HEK293 (cell line): ENCODE measurements at regions not wholly inside any gene's neighbourhood (a gene's known extent, or its start where the extent isn't known, plus 50 kb on each side); places are given as distances from the start of the nearest gene placed in this dataset.

Experiments used
- CTCF ChIA-PET: fragments of 350-600 bp; formaldehyde crosslinking; extraction: SDS; loops from one replicate; lab custom pipeline; 2021; ENCODE audit warnings: antibody characterized with exemption; lab: Yijun Ruan, JAX
- POLR2A ChIA-PET: fragments of 300-600 bp; formaldehyde crosslinking; extraction: SDS; loops from one replicate; lab custom pipeline; 2020; ENCODE audit warnings: antibody characterized with exemption, inconsistent platforms; lab: Yijun Ruan, JAX
- H3K27ac ChIP-seq: fragments of 200-500 bp; sonication (Bioruptor generic); 2 replicates; pipeline ENCODE4 v1.5.1; 2014; ENCODE audit warnings: low read depth, low read length, control low read depth, inconsistent platforms; ENCODE audit errors: extremely low read depth
- H3K36me3 ChIP-seq, 2 experiments: fragments of 200-500 bp in 1 of 2; sonication (Bioruptor generic) in 1 of 2; 1 replicate in 1 of 2; 2 replicates in 1 of 2; pipeline ENCODE4 v1.5.1; 2014 to 2017; ENCODE audit warnings: inconsistent platforms in 2 of 2, low read length in 2 of 2; ENCODE audit not compliant: control insufficient read depth in 2 of 2, insufficient read depth in 1 of 2
- H3K4me1 ChIP-seq: fragments of 200-500 bp; sonication (Bioruptor generic); 2 replicates; pipeline ENCODE4 v1.5.1; 2014; ENCODE audit warnings: mild to moderate bottlenecking, low read length, inconsistent platforms; ENCODE audit not compliant: control insufficient read depth, insufficient read depth
- H3K4me3 ChIP-seq: 2 replicates; pipeline ENCODE4 v1.5.1; 2011; ENCODE audit warnings: low read depth, mild to moderate bottlenecking, control low read depth, low read length, moderate library complexity
- H3K9me3 ChIP-seq: fragments of 200-500 bp; sonication (Bioruptor generic); 2 replicates; pipeline ENCODE4 v1.5.1; 2014; ENCODE audit warnings: low read depth, low read length, inconsistent platforms; ENCODE audit not compliant: control insufficient read depth, insufficient read depth
- ATF2 ChIP-seq: fragments of 450-650 bp; formaldehyde crosslinking; IDR thresholded peaks from 2 replicates; pipeline ENCODE4 v1.5.1; 2016; ENCODE audit warnings: missing biosample characterization, missing genetic modification characterization, low read depth
- GLIS1 ChIP-seq: fragments of 450-650 bp; formaldehyde crosslinking; IDR thresholded peaks from 2 replicates; pipeline ENCODE4 v1.5.1; 2016; ENCODE audit warnings: missing biosample characterization, missing genetic modification characterization
- PATZ1 ChIP-seq: fragments of 450-650 bp; formaldehyde crosslinking; IDR thresholded peaks from 2 replicates; pipeline ENCODE4 v1.5.1; 2016; ENCODE audit warnings: missing biosample characterization, missing genetic modification characterization
- REPIN1 ChIP-seq: fragments of 450-650 bp; formaldehyde crosslinking; IDR thresholded peaks from 2 replicates; pipeline ENCODE4 v1.5.1; 2017; ENCODE audit warnings: missing biosample characterization, missing genetic modification characterization, low read depth
- SP7 ChIP-seq: fragments of 450-650 bp; formaldehyde crosslinking; IDR thresholded peaks from 2 replicates; pipeline ENCODE4 v1.5.1; 2016; ENCODE audit warnings: missing biosample characterization, missing genetic modification characterization
- ZBTB11 ChIP-seq: fragments of 450-650 bp; formaldehyde crosslinking; conservative IDR thresholded peaks from 2 replicates; pipeline ENCODE4 v1.5.1; 2016; ENCODE audit warnings: low read depth, missing biosample characterization, missing genetic modification characterization
- ZBTB17 ChIP-seq: fragments of 450-650 bp; formaldehyde crosslinking; IDR thresholded peaks from 2 replicates; pipeline ENCODE4 v1.5.1; 2016; ENCODE audit warnings: missing biosample characterization, missing genetic modification characterization
- ZBTB21 ChIP-seq: fragments of 450-650 bp; formaldehyde crosslinking; IDR thresholded peaks from 2 replicates; pipeline ENCODE4 v1.5.1; 2017; ENCODE audit warnings: missing biosample characterization, missing genetic modification characterization
- ZNF121 ChIP-seq: fragments of 450-650 bp; formaldehyde crosslinking; IDR thresholded peaks from 2 replicates; pipeline ENCODE4 v1.5.1; 2016; ENCODE audit warnings: missing biosample characterization, missing genetic modification characterization
- ZNF133 ChIP-seq: fragments of 450-650 bp; formaldehyde crosslinking; IDR thresholded peaks from 2 replicates; pipeline ENCODE4 v1.5.1; 2016; ENCODE audit warnings: missing biosample characterization, missing genetic modification characterization
- ZNF174 ChIP-seq: fragments of 450-650 bp; formaldehyde crosslinking; IDR thresholded peaks from 2 replicates; pipeline ENCODE4 v1.5.0; 2017; ENCODE audit warnings: missing biosample characterization, mild to moderate bottlenecking, missing genetic modification characterization
- ZNF184 ChIP-seq: fragments of 450-650 bp; IDR thresholded peaks from 2 replicates; pipeline ENCODE4 v1.5.1; 2018; ENCODE audit warnings: missing biosample characterization, mild to moderate bottlenecking, missing genetic modification characterization
- ZNF362 ChIP-seq: fragments of 450-650 bp; formaldehyde crosslinking; IDR thresholded peaks from 2 replicates; pipeline ENCODE4 v1.5.1; 2016; ENCODE audit warnings: missing biosample characterization, missing genetic modification characterization
- ZNF514 ChIP-seq: fragments of 450-650 bp; formaldehyde crosslinking; IDR thresholded peaks from 2 replicates; pipeline ENCODE4 v1.5.1; 2016; ENCODE audit warnings: missing biosample characterization, missing genetic modification characterization
- ZNF518A ChIP-seq: fragments of 450-650 bp; formaldehyde crosslinking; conservative IDR thresholded peaks from 2 replicates; pipeline ENCODE4 v1.5.1; 2016; ENCODE audit warnings: low read depth, missing biosample characterization, missing genetic modification characterization
- ZNF768 ChIP-seq: fragments of 450-650 bp; formaldehyde crosslinking; IDR thresholded peaks from 2 replicates; pipeline ENCODE4 v1.5.1; 2018; ENCODE audit warnings: missing biosample characterization, mild to moderate bottlenecking, missing genetic modification characterization
- ZNF785 ChIP-seq: fragments of 450-650 bp; formaldehyde crosslinking; IDR thresholded peaks from 2 replicates; pipeline ENCODE4 v1.5.1; 2016; ENCODE audit warnings: missing biosample characterization, missing genetic modification characterization
- ZNF837 ChIP-seq: fragments of 450-650 bp; formaldehyde crosslinking; IDR thresholded peaks from 2 replicates; pipeline ENCODE4 v1.5.1; 2016; ENCODE audit warnings: missing biosample characterization, missing genetic modification characterization
- ZSCAN4 ChIP-seq: fragments of 450-650 bp; formaldehyde crosslinking; IDR thresholded peaks from 2 replicates; pipeline ENCODE4 v1.5.1; 2017; ENCODE audit warnings: missing biosample characterization, missing genetic modification characterization
- ZXDB ChIP-seq: fragments of 450-650 bp; formaldehyde crosslinking; IDR thresholded peaks from 2 replicates; pipeline ENCODE4 v1.5.1; 2016; ENCODE audit warnings: missing biosample characterization, missing genetic modification characterization

GRCh38 chr18:67728364-67728763, 211.8 kb upstream of the DSEL start (continued):
- no peak for TF ChIP-seq ZBTB11 (tag by site-specific recombination)
- no peak for TF ChIP-seq ZNF768 (tag by site-specific recombination)
- no peak for TF ChIP-seq ZNF174 (tag by site-specific recombination)
- no peak for TF ChIP-seq PATZ1 (tag by site-specific recombination)
- no peak for TF ChIP-seq ZNF133 (tag by site-specific recombination)
- TF ChIP-seq, all 188 proteins: peak for 0

- ChIA-PET CTCF (no interaction called here), POLR2A (no interaction called here)
- no peaks in the 10 kb centered on the region for H3K36me3 ChIP-seq
- H3K27ac ChIP-seq, result no peak overlapping the region
- no peak overlapping the region for H3K4me3 ChIP-seq
- H3K9me3 ChIP-seq, result no peaks in the 10 kb centered on the region
- H3K4me1 ChIP-seq, result no peaks in the 10 kb centered on the region
- TF ChIP-seq ZNF362 (no peak), ZBTB17 (tag by site-specific recombination) (no peak), SP7 (no peak), ZNF121 (tag by site-specific recombination) (no peak), ZNF785 (tag by site-specific recombination) (no peak), REPIN1 (tag by site-specific recombination) (no peak)
- TF ChIP-seq, all 188 proteins: peak for 0
Measured at GRCh38 chr18:67726882-67727281, 210.4 kb upstream of the DSEL start.

GRCh38 chr18:67717800-67718199, 201.3 kb upstream of the DSEL start:
- ChIA-PET CTCF (no interaction called here), POLR2A (no interaction called here)
- H3K27ac ChIP-seq, result no peak overlapping the region
- TF ChIP-seq ATF2 (tag by site-specific recombination) (no peak), ZXDB (tag by site-specific recombination) (no peak), ZNF837 (tag by site-specific recombination) (no peak), ZNF184 (tag by site-specific recombination) (no peak), ZNF514 (tag by site-specific recombination) (no peak), GLIS1 (tag by site-specific recombination) (no peak), ZNF518A (tag by site-specific recombination) (no peak), ZNF768 (tag by site-specific recombination) (no peak), ZSCAN4 (tag by site-specific recombination) (no peak), ZBTB21 (tag by site-specific recombination) (no peak)

More at GRCh38 chr18:67717800-67718199, 201.3 kb upstream of the DSEL start:
- Histone ChIP-seq H3K9me3 (no peaks in the 10 kb centered on the region), H3K36me3 (no peaks in the 10 kb centered on the region), H3K4me1 (no peaks in the 10 kb centered on the region), H3K4me3 (no peak overlapping the region)
